Activated T-cell treated with anti-CD3 and anti-CD28 coated beads, Interleukin-2, amount 50 U/mL, for 72 hours (primary cell): ENCODE measurements at regions not wholly inside any gene's neighbourhood (a gene's known extent, or its start where the extent isn't known, plus 50 kb on each side); places are given as distances from the start of the nearest gene placed in this dataset.

Experiments
- ATAC-seq, 2 donors: fragments of 150-1000 bp; cut with Tn5 transposase; replicated peaks in 1 of 2; 2 replicates each; pipeline ENCODE4 v1.10.0; 2021; ENCODE audit warnings: moderate library complexity in 2 of 2, mild to moderate bottlenecking in 1 of 2
- DNase-seq, 2 donors: peaks; one replicate each; pipeline ENCODE4 v3.0.0; 2021 to 2022; ENCODE audit warnings: mixed read lengths in 1 of 2
- H3K27ac Mint-ChIP-seq: one replicate; pipeline ENCODE4 v1.8.0; 2022; ENCODE audit warnings: mild to moderate bottlenecking, moderate library complexity, mixed read lengths
- H3K27me3 Mint-ChIP-seq: one replicate; pipeline ENCODE4 v1.8.0; 2022; ENCODE audit warnings: low read depth, mixed read lengths
- H3K36me3 Mint-ChIP-seq, 2 donors: one replicate each; pipeline ENCODE4 v1.8.0; 2022; ENCODE audit warnings: mixed read lengths in 2 of 2, mild to moderate bottlenecking in 1 of 2; ENCODE audit not compliant: insufficient read depth in 2 of 2
- H3K4me1 Mint-ChIP-seq: one replicate; pipeline ENCODE4 v1.8.0; 2022; ENCODE audit warnings: low read depth, mixed read lengths
- H3K4me3 Mint-ChIP-seq, 2 donors: one replicate each; pipeline ENCODE4 v1.8.0; 2022; ENCODE audit warnings: mild to moderate bottlenecking in 2 of 2, mixed read lengths in 2 of 2, moderate library complexity in 2 of 2
- H3K9me3 Mint-ChIP-seq, 2 donors: one replicate each; pipeline ENCODE4 v1.8.0; 2022; ENCODE audit warnings: mixed read lengths in 2 of 2

GRCh38 chr12:89857652-89858274 is 149.1 kb upstream of the ATP2B1 start:
- DNase-seq (no peak), ATAC-seq (no peak)
- H3K4me3 Mint-ChIP-seq, result peak overlapping the region; percentile 29 to 39
- peaks cover 67% of the 10 kb centered on the region for H3K4me1 Mint-ChIP-seq
- peaks cover 0 to 2% of the 10 kb centered on the region in 2 donors for H3K9me3 Mint-ChIP-seq
- no peaks in the 10 kb centered on the region for H3K36me3 Mint-ChIP-seq
- H3K27ac Mint-ChIP-seq, result no peak overlapping the region
- no peaks in the 10 kb centered on the region for H3K27me3 Mint-ChIP-seq

DNA sequence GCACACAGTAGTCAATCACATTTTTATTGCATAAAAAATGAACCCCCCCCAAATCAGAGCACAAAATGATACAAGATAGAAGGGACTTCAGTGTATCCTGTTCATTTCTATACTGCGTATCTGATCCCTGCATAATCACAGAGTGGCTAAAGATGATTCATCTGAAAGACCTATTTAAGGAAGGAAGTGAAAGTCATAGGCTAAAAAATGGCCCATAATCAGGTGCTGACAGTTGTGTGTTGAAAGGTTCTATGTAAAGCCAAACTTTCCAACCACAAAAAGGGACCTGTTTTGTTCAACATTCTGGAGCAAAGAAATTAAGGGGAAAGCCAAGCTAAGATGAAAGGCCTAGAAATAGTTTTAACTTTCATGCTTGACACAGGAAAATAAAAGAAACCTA is 147.8 kb upstream of the ATP2B1 start:
- Mint-ChIP-seq H3K9me3 (peaks cover 0 to under 1% of the 10 kb centered on the region in 2 donors), H3K36me3 (no peaks in the 10 kb centered on the region), H3K4me1 (peaks cover 53% of the 10 kb centered on the region), H3K4me3 (peak overlapping the region; percentile 2 to 32), H3K27ac (peak overlapping the region; percentile 12), H3K27me3 (no peaks in the 10 kb centered on the region)
- DNase-seq (peak in 1 of 2 donors; percentile 6), ATAC-seq (peak; percentile 73 to 81)

- Mint-ChIP-seq H3K9me3 (no peaks in the 10 kb centered on the region), H3K27me3 (no peaks in the 10 kb centered on the region), H3K4me3 (no peak overlapping the region), H3K36me3 (no peaks in the 10 kb centered on the region), H3K4me1 (no peaks in the 10 kb centered on the region), H3K27ac (no peak overlapping the region)
- no peak for ATAC-seq
- DNase-seq, result no peak
Measured at GRCh38 chr12:89848732-89849131, 140.1 kb upstream of the ATP2B1 start.

- DNase-seq, result no peak
- Mint-ChIP-seq H3K4me1 (no peaks in the 10 kb centered on the region), H3K36me3 (no peaks in the 10 kb centered on the region), H3K9me3 (no peaks in the 10 kb centered on the region), H3K27me3 (no peaks in the 10 kb centered on the region), H3K27ac (no peak overlapping the region), H3K4me3 (no peak overlapping the region)
- no peak for ATAC-seq
Measured at GRCh38 chr12:89846473-89847055, 137.9 kb upstream of the ATP2B1 start.

DNA sequence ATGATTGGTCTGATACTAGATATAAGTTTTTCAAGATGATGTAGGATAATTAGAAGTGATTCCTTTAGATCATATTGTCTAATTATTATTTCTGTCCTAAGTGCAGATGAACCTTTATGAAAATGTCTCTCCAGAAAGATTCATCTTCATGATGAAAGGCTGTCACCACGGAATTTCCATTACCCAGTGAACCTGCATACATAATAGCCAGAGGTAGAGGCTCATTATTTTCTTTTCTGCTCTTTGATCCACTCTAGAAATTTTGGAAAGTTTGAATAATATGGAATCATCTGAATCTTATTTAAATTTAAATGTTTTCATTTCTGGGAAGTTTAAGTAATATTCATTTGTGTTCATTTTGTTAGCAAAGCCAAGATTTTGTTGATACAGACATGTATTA is 137.1 kb upstream of the ATP2B1 start:
- Mint-ChIP-seq H3K9me3 (no peaks in the 10 kb centered on the region), H3K27me3 (no peaks in the 10 kb centered on the region), H3K4me3 (no peak overlapping the region), H3K36me3 (no peaks in the 10 kb centered on the region), H3K4me1 (no peaks in the 10 kb centered on the region), H3K27ac (no peak overlapping the region)
- ATAC-seq, result no peak
- no peak for DNase-seq

DNA sequence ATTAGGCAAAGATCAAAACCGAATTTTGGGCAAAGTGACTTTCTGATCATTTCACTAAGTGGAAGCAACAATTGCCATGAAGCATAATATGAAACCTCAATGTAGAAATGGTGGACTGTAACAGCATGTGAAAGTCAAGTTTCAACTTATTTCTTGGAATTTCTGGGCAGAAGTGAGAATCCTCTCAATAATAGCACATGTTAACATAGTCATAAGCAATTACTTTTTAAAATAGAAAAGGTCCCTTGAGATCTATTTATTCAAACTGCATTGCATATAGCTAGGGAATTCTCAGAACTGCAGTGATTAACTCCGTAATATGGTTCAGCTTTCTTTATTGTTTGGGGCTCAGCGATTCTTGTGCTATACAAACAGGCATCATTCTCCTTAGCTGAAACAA is 136.7 kb upstream of the ATP2B1 start:
- no peaks in the 10 kb centered on the region for H3K36me3 Mint-ChIP-seq
- no peaks in the 10 kb centered on the region for H3K4me1 Mint-ChIP-seq
- H3K4me3 Mint-ChIP-seq, result no peak overlapping the region
- no peaks in the 10 kb centered on the region for H3K27me3 Mint-ChIP-seq
- no peak for DNase-seq
- no peaks in the 10 kb centered on the region for H3K9me3 Mint-ChIP-seq
- H3K27ac Mint-ChIP-seq, result no peak overlapping the region
- ATAC-seq, result no peak

DNA sequence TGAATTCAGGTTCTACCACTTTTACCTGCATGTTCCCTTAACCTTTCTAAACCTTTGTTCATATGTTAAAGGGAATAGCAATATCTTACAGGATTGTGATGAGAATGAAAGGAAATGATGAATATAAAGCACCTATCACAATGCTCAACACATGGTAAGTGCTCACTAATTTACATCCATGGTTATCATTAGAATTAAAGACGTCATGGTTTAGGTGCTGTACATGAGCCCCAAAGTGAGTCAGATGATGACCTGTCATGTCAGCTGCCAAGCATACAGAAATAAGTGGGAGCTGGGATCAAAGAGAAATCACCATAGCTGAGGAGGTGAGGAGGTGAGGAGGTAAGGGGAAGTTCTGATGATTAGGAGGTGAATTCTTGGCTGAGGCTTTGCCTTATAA is 135.9 kb upstream of the ATP2B1 start:
- DNase-seq, result no peak
- no peaks in the 10 kb centered on the region for H3K36me3 Mint-ChIP-seq
- no peaks in the 10 kb centered on the region for H3K27me3 Mint-ChIP-seq
- H3K9me3 Mint-ChIP-seq, result no peaks in the 10 kb centered on the region
- no peak overlapping the region for H3K27ac Mint-ChIP-seq
- no peak overlapping the region for H3K4me3 Mint-ChIP-seq
- ATAC-seq, result no peak
- H3K4me1 Mint-ChIP-seq, result no peaks in the 10 kb centered on the region

DNA sequence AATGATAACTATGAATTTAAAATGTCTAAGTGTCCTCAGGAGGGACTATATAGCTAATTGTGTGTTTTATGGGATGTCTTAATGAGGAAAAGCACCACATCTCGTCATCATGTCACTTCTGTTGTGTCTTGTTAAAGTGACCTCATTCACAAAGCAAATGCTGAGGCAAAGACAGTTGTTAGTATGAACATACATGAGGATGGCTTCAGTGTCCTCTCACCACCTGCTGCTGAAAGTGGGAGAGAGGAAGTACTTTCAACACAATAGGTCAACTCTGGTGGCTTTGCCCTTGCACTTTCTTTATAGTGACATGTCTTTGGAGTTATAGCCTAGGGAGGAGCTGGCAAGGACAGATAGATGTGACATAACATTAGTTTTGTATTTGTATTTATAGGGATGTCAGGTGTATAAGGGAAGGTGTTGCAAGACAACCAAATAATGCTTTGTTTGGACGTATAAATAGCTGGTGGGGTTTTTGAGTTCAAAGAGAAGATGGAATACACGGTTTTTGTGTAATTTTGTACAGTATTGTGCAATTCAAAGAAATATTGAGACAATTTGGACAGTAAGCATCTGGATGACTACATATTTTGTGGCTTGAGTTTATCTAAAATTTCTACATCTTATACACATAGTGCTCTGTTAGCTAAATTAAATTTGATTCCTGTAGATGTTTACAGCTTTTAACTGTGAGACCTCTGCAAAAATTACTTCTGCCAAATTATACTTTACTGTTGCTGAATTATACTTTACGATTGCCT is 131.7 kb upstream of the ATP2B1 start:
- H3K36me3 Mint-ChIP-seq, result no peaks in the 10 kb centered on the region
- H3K9me3 Mint-ChIP-seq, result no peaks in the 10 kb centered on the region
- ATAC-seq (no peak), DNase-seq (no peak)
- H3K4me1 Mint-ChIP-seq, result no peaks in the 10 kb centered on the region
- no peaks in the 10 kb centered on the region for H3K27me3 Mint-ChIP-seq
- no peak overlapping the region for H3K4me3 Mint-ChIP-seq
- H3K27ac Mint-ChIP-seq, result no peak overlapping the region

- Mint-ChIP-seq H3K9me3 (no peaks in the 10 kb centered on the region), H3K36me3 (no peaks in the 10 kb centered on the region), H3K27ac (no peak overlapping the region), H3K27me3 (no peaks in the 10 kb centered on the region), H3K4me3 (no peak overlapping the region), H3K4me1 (no peaks in the 10 kb centered on the region)
- DNase-seq, result no peak
- no peak for ATAC-seq
Measured at GRCh38 chr12:89839444-89839843, 130.8 kb upstream of the ATP2B1 start.

- H3K27me3 Mint-ChIP-seq, result no peaks in the 10 kb centered on the region
- H3K9me3 Mint-ChIP-seq, result no peaks in the 10 kb centered on the region
- no peaks in the 10 kb centered on the region for H3K4me1 Mint-ChIP-seq
- no peaks in the 10 kb centered on the region for H3K36me3 Mint-ChIP-seq
- DNase-seq, result no peak
- no peak overlapping the region for H3K4me3 Mint-ChIP-seq
- no peak for ATAC-seq
- H3K27ac Mint-ChIP-seq, result no peak overlapping the region
Measured at GRCh38 chr12:89838833-89839232, 130.2 kb upstream of the ATP2B1 start.

GRCh38 chr12:89836026-89836425 is 127.4 kb upstream of the ATP2B1 start:
- H3K4me1 Mint-ChIP-seq, result no peaks in the 10 kb centered on the region
- ATAC-seq (no peak), DNase-seq (no peak)
- H3K9me3 Mint-ChIP-seq, result no peaks in the 10 kb centered on the region
- H3K4me3 Mint-ChIP-seq, result no peak overlapping the region
- H3K36me3 Mint-ChIP-seq, result no peaks in the 10 kb centered on the region
- no peak overlapping the region for H3K27ac Mint-ChIP-seq
- H3K27me3 Mint-ChIP-seq, result no peaks in the 10 kb centered on the region

GRCh38 chr12:89834676-89835075 is 126.0 kb upstream of the ATP2B1 start:
- H3K4me1 Mint-ChIP-seq, result no peaks in the 10 kb centered on the region
- H3K9me3 Mint-ChIP-seq, result no peaks in the 10 kb centered on the region
- no peaks in the 10 kb centered on the region for H3K27me3 Mint-ChIP-seq
- no peaks in the 10 kb centered on the region for H3K36me3 Mint-ChIP-seq
- H3K4me3 Mint-ChIP-seq, result no peak overlapping the region
- H3K27ac Mint-ChIP-seq, result no peak overlapping the region
- DNase-seq (no peak), ATAC-seq (no peak)

- ATAC-seq, result no peak
- H3K4me3 Mint-ChIP-seq, result no peak overlapping the region
- no peaks in the 10 kb centered on the region for H3K36me3 Mint-ChIP-seq
- no peak overlapping the region for H3K27ac Mint-ChIP-seq
- H3K27me3 Mint-ChIP-seq, result no peaks in the 10 kb centered on the region
- no peak for DNase-seq
- no peaks in the 10 kb centered on the region for H3K4me1 Mint-ChIP-seq
- H3K9me3 Mint-ChIP-seq, result no peaks in the 10 kb centered on the region
Measured at GRCh38 chr12:89833337-89834252, 125.0 kb upstream of the ATP2B1 start.
